HCT116 (cell line): ENCODE measurements at regions not wholly inside any gene's neighbourhood (a gene's known extent, or its start where the extent isn't known, plus 50 kb on each side); places are given as distances from the start of the nearest gene placed in this dataset.

Experiments
- ATAC-seq: fragments of 200-7000 bp; cut with Tn5 transposase; 2 replicates; pipeline ENCODE4 v1.9.1; 2020; ENCODE audit warnings: mild to moderate bottlenecking, moderate library complexity
- BruUV-seq: library from RNA; stranded (reverse); fragments of 400-500 nt; replicated peaks from 2 replicates; lab custom pipeline; 2021; lab: Mats Ljungman, UMichigan
- CTCF ChIA-PET: fragments of 300-600 bp; sonication (Branson Sonifier 250); formaldehyde crosslinking; loops from one replicate; lab custom pipeline; 2021; ENCODE audit warnings: antibody characterized with exemption; lab: Charles Lee
- POLR2A ChIA-PET: fragments of 300-600, 350-600 bp; sonication (Branson Sonifier 250); formaldehyde crosslinking; loops from one replicate; lab custom pipeline; 2021; ENCODE audit warnings: antibody characterized with exemption; lab: Charles Lee
- RAD21 ChIA-PET, 2 experiments: fragments of 300-600 bp; sonication (Branson Sonifier 250); formaldehyde crosslinking; loops; one replicate each; lab custom pipeline; 2023; ENCODE audit warnings: low total read pairs in 2 of 2; ENCODE audit not compliant: uncharacterized antibody in 2 of 2, unreplicated experiment in 2 of 2, low non-redundant PET in 1 of 2; lab: Charles Lee
- DNase-seq: peaks from one replicate; pipeline ENCODE4 v3.0.0-alpha.2; 2010; ENCODE audit warnings: low read depth, low spot score
- H2AFZ ChIP-seq: fragments of 200-600 bp; shearing (Covaris generic), sonication (generic); 2 replicates; pipeline ENCODE4 v1.6.1; 2017; ENCODE audit warnings: low read depth, mixed run types, mixed read lengths, antibody characterized with exemption, low read length; ENCODE audit not compliant: poor library complexity, severe bottlenecking
- H3K27ac ChIP-seq: 2 replicates; pipeline ENCODE4 v1.5.1; 2012; ENCODE audit warnings: low read depth, low read length
- H3K27me3 ChIP-seq: fragments of 200-600 bp; sonication (generic); 2 replicates; pipeline ENCODE4 v1.6.1; 2016; ENCODE audit warnings: mixed run types, low read length, mixed read lengths; ENCODE audit not compliant: insufficient read depth
- H3K36me3 ChIP-seq, 2 experiments: fragments of 200-500 bp in 1 of 2; fragments of 200-600 bp in 1 of 2; sonication (Bioruptor generic) in 1 of 2; sonication (generic) in 1 of 2; 2 replicates each; pipeline versions ENCODE4 v1.5.1 to v1.6.1; 2014 to 2016; ENCODE audit warnings: low read length in 2 of 2, inconsistent platforms in 1 of 2, mixed read lengths in 1 of 2, mixed run types in 1 of 2; ENCODE audit not compliant: insufficient read depth in 2 of 2, control insufficient read depth in 1 of 2
- H3K4me1 ChIP-seq, 2 experiments: fragments of 200-600 bp in 1 of 2; sonication (generic) in 1 of 2; 2 replicates each; pipeline versions ENCODE4 v1.5.1 to v1.6.1; 2012 to 2017; ENCODE audit warnings: low read length in 2 of 2, inconsistent platforms in 1 of 2, mild to moderate bottlenecking in 1 of 2, mixed read lengths in 1 of 2, mixed run types in 1 of 2, moderate library complexity in 1 of 2; ENCODE audit not compliant: insufficient read depth in 2 of 2, control insufficient read depth in 1 of 2
- H3K4me2 ChIP-seq: fragments of 200-600 bp; sonication (generic); 2 replicates; pipeline ENCODE4 v1.6.1; 2017; ENCODE audit warnings: mixed run types, low read length, mixed read lengths
- H3K4me3 ChIP-seq, 2 experiments: fragments of 200-600 bp in 1 of 2; sonication (generic) in 1 of 2; replicated peaks in 1 of 2; 2 replicates each; pipeline ENCODE4 v1.5.1; 2011 to 2016; ENCODE audit warnings: low read length in 2 of 2, control low read depth in 1 of 2, low read depth in 1 of 2, mild to moderate bottlenecking in 1 of 2, mixed read lengths in 1 of 2, mixed run types in 1 of 2
- H3K79me2 ChIP-seq: fragments of 200-600 bp; sonication (generic); 2 replicates; pipeline ENCODE4 v1.6.1; 2017; ENCODE audit warnings: mild to moderate bottlenecking, mixed run types, low read length, moderate library complexity, mixed read lengths; ENCODE audit not compliant: insufficient read depth
- H3K9ac ChIP-seq: fragments of 200-600 bp; sonication (generic); 2 replicates; pipeline ENCODE4 v1.6.1; 2016; ENCODE audit warnings: low read length, mixed read lengths
- H3K9me2 ChIP-seq: fragments of 200-600 bp; sonication (generic), shearing (Covaris generic); 2 replicates; pipeline ENCODE4 v1.6.1; 2017; ENCODE audit warnings: mixed run types, mild to moderate bottlenecking, moderate library complexity; ENCODE audit not compliant: insufficient read depth
- H3K9me3 ChIP-seq, 2 experiments: fragments of 200-500 bp in 1 of 2; fragments of 200-600 bp in 1 of 2; sonication (Bioruptor generic) in 1 of 2; sonication (generic) in 1 of 2; 2 replicates each; pipeline ENCODE4 v1.6.1; 2014 to 2017; ENCODE audit warnings: low read length in 2 of 2, mixed read lengths in 2 of 2, inconsistent platforms in 1 of 2, low read depth in 1 of 2, mild to moderate bottlenecking in 1 of 2, mixed run types in 1 of 2, moderate library complexity in 1 of 2; ENCODE audit not compliant: control insufficient read depth in 1 of 2, insufficient read depth in 1 of 2
- H4K20me1 ChIP-seq: fragments of 200-600 bp; sonication (generic), shearing (Covaris generic); 2 replicates; pipeline ENCODE4 v1.6.1; 2017; ENCODE audit warnings: mixed run types, mild to moderate bottlenecking, moderate library complexity; ENCODE audit not compliant: insufficient read depth
- CEBPB ChIP-seq: IDR thresholded peaks from 2 replicates; pipeline ENCODE4 v1.6.1; 2012; ENCODE audit warnings: low read depth
- ELF1 ChIP-seq: IDR thresholded peaks from 2 replicates; pipeline ENCODE4 v1.6.1; 2012; ENCODE audit warnings: low read depth, borderline replicate concordance
- EZH2phosphoT487 ChIP-seq: fragments of 200-600 bp; IDR thresholded peaks from 2 replicates; pipeline ENCODE4 v1.6.1; 2018; ENCODE audit warnings: antibody characterized with exemption, borderline replicate concordance
- FOSL1 ChIP-seq: IDR thresholded peaks from 2 replicates; pipeline ENCODE4 v1.6.1; 2012; ENCODE audit warnings: low read depth
- POLR2A ChIP-seq: IDR thresholded peaks from 2 replicates; pipeline ENCODE4 v1.7.0; 2011; ENCODE audit warnings: borderline replicate concordance; ENCODE audit not compliant: insufficient read depth, insufficient read length; ENCODE audit errors: extremely low read depth
- TCF7L2 ChIP-seq: IDR thresholded peaks from 2 replicates; pipeline ENCODE4 v1.7.0; 2011; ENCODE audit warnings: borderline replicate concordance, inconsistent platforms; ENCODE audit not compliant: insufficient read depth, insufficient read length; ENCODE audit errors: extremely low read depth
- YY1 ChIP-seq: IDR thresholded peaks from 2 replicates; pipeline ENCODE4 v1.6.1; 2011; ENCODE audit warnings: low read length, low read depth, moderate library complexity, mild to moderate bottlenecking; ENCODE audit not compliant: insufficient replicate concordance; ENCODE audit errors: extremely low read depth
- ZFX ChIP-seq: fragments of 450-650 bp; IDR thresholded peaks from 2 replicates; pipeline ENCODE4 v1.6.1; 2017
- ZNF274 ChIP-seq: fragments of 200-500 bp; sonication (Bioruptor generic); IDR thresholded peaks from 2 replicates; pipeline ENCODE4 v1.6.1; 2014; ENCODE audit warnings: mild to moderate bottlenecking, low read depth, low read length, inconsistent platforms
- intact Hi-C: fragments of 100-400 bp; cut with micrococcal nuclease; formaldehyde crosslinking; loops from 2 replicates; pipeline ENCODE4 v1.10.0; 2022
- TF ChIP-seq, protein P1 (sequence below), 3 experiments: fragments of 200-600 bp in 1 of 3; sonication (generic) in 1 of 3; IDR thresholded peaks in 2 of 3; conservative IDR thresholded peaks in 1 of 3; 2 replicates each; pipeline ENCODE4 v1.5.1; 2012 to 2017; ENCODE audit warnings: low read depth in 2 of 3, low read length in 2 of 3, antibody characterized with exemption in 1 of 3, borderline replicate concordance in 1 of 3, control low read depth in 1 of 3, mild to moderate bottlenecking in 1 of 3, mixed read lengths in 1 of 3, mixed run types in 1 of 3, moderate library complexity in 1 of 3; ENCODE audit not compliant: insufficient read depth in 1 of 3
- TF ChIP-seq, protein P2 (sequence below): IDR thresholded peaks from 2 replicates; pipeline ENCODE4 v1.6.1; 2012
- TF ChIP-seq, protein P3 (sequence below): IDR thresholded peaks from 2 replicates; pipeline ENCODE4 v1.6.1; 2012

DNA sequence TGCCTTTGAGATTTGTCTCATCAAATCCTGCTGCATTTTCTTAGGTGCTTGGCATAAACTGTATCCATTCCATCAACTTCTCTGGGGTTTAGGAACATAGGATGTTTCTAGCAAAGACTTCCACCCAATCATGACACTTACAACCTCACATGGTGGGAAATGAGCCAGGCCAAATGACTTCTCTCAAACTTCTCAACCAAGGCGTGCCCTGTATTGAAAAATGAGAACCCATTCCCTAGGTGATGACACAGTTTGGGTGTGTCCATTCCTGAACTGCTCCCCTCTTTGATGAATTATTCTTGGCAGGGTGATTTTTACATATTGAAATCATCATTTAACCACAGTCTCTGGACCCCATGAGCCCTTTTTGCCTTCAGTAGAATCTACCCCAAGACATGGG lies 161.1 kb downstream of the EN1 start:
- CTCF ChIA-PET = no interaction called here
- Histone ChIP-seq H3K36me3 (no peaks in the 10 kb centered on the region), H3K4me3 (no peak overlapping the region), H3K9ac (no peak overlapping the region), H3K9me3 (no peaks in the 10 kb centered on the region), H4K20me1 (no peaks in the 10 kb centered on the region), H2AFZ (no peak overlapping the region), H3K9me2 (no peaks in the 10 kb centered on the region), H3K4me1 (peaks cover 0 to 6% of the 10 kb centered on the region in 2 experiments; a peak in 1 of 4 replicates), H3K79me2 (no peaks in the 10 kb centered on the region), H3K27me3 (no peaks in the 10 kb centered on the region), H3K4me2 (no peak overlapping the region), H3K27ac (no peak overlapping the region)
- POLR2A ChIA-PET = no interaction called here
- DNase-seq = no peak
- TF ChIP-seq EZH2phosphoT487 (no peak), POLR2A (no peak), FOSL1 (no peak)
- TF ChIP-seq, protein P1, sequence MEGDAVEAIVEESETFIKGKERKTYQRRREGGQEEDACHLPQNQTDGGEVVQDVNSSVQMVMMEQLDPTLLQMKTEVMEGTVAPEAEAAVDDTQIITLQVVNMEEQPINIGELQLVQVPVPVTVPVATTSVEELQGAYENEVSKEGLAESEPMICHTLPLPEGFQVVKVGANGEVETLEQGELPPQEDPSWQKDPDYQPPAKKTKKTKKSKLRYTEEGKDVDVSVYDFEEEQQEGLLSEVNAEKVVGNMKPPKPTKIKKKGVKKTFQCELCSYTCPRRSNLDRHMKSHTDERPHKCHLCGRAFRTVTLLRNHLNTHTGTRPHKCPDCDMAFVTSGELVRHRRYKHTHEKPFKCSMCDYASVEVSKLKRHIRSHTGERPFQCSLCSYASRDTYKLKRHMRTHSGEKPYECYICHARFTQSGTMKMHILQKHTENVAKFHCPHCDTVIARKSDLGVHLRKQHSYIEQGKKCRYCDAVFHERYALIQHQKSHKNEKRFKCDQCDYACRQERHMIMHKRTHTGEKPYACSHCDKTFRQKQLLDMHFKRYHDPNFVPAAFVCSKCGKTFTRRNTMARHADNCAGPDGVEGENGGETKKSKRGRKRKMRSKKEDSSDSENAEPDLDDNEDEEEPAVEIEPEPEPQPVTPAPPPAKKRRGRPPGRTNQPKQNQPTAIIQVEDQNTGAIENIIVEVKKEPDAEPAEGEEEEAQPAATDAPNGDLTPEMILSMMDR (IDR thresholded peaks at IDR 0.05 in 2 of 3, conservative IDR thresholded peaks at IDR 0.05 in 1 of 3; ENCODE audit: borderline replicate concordance in 1 of 3, insufficient read depth in 1 of 3, low read depth in 2 of 3, low read length in 2 of 3) = no peak
- TF ChIP-seq, protein P2, sequence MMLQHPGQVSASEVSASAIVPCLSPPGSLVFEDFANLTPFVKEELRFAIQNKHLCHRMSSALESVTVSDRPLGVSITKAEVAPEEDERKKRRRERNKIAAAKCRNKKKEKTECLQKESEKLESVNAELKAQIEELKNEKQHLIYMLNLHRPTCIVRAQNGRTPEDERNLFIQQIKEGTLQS = no peak
- ATAC-seq = no peak
- intact Hi-C loops = no loop called here
- BruUV-seq = no TSS peak
- RAD21 ChIA-PET = no interaction called here

DNA sequence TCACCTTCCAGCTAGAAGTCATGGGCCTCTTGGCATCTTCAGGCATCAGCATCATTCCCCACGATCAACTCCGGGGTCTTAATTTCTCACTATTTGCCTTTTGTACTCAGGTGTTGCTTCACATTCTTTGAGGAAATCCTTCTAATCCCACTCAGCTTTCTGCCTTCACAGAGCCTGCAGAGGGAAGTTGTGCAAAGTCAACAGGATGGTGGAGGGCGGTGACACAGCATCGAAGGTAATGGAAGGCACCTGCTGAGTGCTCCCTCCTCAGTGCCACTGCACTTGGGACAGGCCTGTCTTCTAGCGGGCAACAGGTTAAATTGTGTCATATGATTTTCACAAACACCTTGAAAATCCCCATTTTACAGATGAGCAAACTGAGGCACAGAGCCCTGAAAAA lies 164.0 kb downstream of the EN1 start:
- H4K20me1 ChIP-seq = no peaks in the 10 kb centered on the region
- no peaks in the 10 kb centered on the region for H3K79me2 ChIP-seq
- peaks cover 0 to 6% of the 10 kb centered on the region in 2 experiments; a peak in 1 of 4 replicates for H3K4me1 ChIP-seq
- no TSS peak for BruUV-seq
- peaks cover 4% of the 10 kb centered on the region; the same call in 1 of the 2 replicates for H3K27me3 ChIP-seq
- H3K4me3 ChIP-seq = no peak overlapping the region
- H2AFZ ChIP-seq = no peak overlapping the region
- H3K9me3 ChIP-seq = no peaks in the 10 kb centered on the region
- no peak overlapping the region for H3K9ac ChIP-seq
- no peak overlapping the region for H3K27ac ChIP-seq
- TF ChIP-seq ZFX (no peak), TCF7L2 (no peak), ELF1 (no peak), FOSL1 (no peak), CEBPB (no peak), YY1 (no peak), ZNF274 (no peak)
- TF ChIP-seq, protein P3, sequence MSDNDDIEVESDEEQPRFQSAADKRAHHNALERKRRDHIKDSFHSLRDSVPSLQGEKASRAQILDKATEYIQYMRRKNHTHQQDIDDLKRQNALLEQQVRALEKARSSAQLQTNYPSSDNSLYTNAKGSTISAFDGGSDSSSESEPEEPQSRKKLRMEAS = no peak
- TF ChIP-seq, protein P1 (IDR thresholded peaks at IDR 0.05 in 2 of 3, conservative IDR thresholded peaks at IDR 0.05 in 1 of 3; ENCODE audit: borderline replicate concordance in 1 of 3, insufficient read depth in 1 of 3, low read depth in 2 of 3, low read length in 2 of 3) = no peak
- no peak overlapping the region for H3K4me2 ChIP-seq
- ChIA-PET RAD21 (no interaction called here), CTCF (no interaction called here), POLR2A (no interaction called here)
- no peaks in the 10 kb centered on the region for H3K9me2 ChIP-seq
- ATAC-seq = no peak
- H3K36me3 ChIP-seq = no peaks in the 10 kb centered on the region
- DNase-seq = no peak
- intact Hi-C loops = no loop called here
